Mesenchymal stem cell (in vitro differentiated cells and primary cell): ENCODE measurements at regions not wholly inside any gene's neighbourhood (a gene's known extent, or its start where the extent isn't known, plus 50 kb on each side); places are given as distances from the start of the nearest gene placed in this dataset.

Source experiments
- DNase-seq: peaks from one replicate; pipeline ENCODE4 v3.0.0-alpha.2; 2013
- H2AFZ ChIP-seq: one replicate; pipeline ENCODE4 v1.6.1; 2013; ENCODE audit warnings: low read depth, mild to moderate bottlenecking, control low read depth, inconsistent platforms, low read length, moderate library complexity
- H2AK5ac ChIP-seq: 2 replicates; pipeline ENCODE4 v1.6.1; 2013; ENCODE audit warnings: low read length, moderate library complexity, mild to moderate bottlenecking, inconsistent platforms; ENCODE audit not compliant: severe bottlenecking
- H2BK120ac ChIP-seq: one replicate; pipeline ENCODE4 v1.6.1; 2013; ENCODE audit warnings: low read depth, mild to moderate bottlenecking, inconsistent platforms, low read length, moderate library complexity
- H2BK12ac ChIP-seq, 2 experiments: one replicate each; pipeline ENCODE4 v1.6.1; 2013; ENCODE audit warnings: inconsistent platforms in 2 of 2, low read length in 2 of 2, mild to moderate bottlenecking in 2 of 2, moderate library complexity in 2 of 2, control low read depth in 1 of 2
- H2BK15ac ChIP-seq: one replicate; pipeline ENCODE4 v1.6.1; 2013; ENCODE audit warnings: mild to moderate bottlenecking, low read depth, inconsistent platforms; ENCODE audit not compliant: poor library complexity, severe bottlenecking
- H2BK5ac ChIP-seq: 2 replicates; pipeline ENCODE4 v1.6.1; 2013; ENCODE audit warnings: low read depth, mild to moderate bottlenecking, low read length, control low read depth, inconsistent platforms; ENCODE audit not compliant: poor library complexity, severe bottlenecking
- H3K14ac ChIP-seq, 2 experiments: one replicate each; pipeline ENCODE4 v1.6.1; 2013; ENCODE audit warnings: inconsistent platforms in 2 of 2, low read length in 2 of 2, control low read depth in 1 of 2, mild to moderate bottlenecking in 1 of 2, moderate library complexity in 1 of 2
- H3K18ac ChIP-seq, 2 experiments: one replicate each; pipeline ENCODE4 v1.6.1; 2013; ENCODE audit warnings: inconsistent platforms in 2 of 2, low read length in 2 of 2, control low read depth in 1 of 2, low read depth in 1 of 2, mild to moderate bottlenecking in 1 of 2
- H3K23ac ChIP-seq, 2 experiments: one replicate each; pipeline ENCODE4 v1.6.1; 2013; ENCODE audit warnings: inconsistent platforms in 2 of 2, low read length in 2 of 2, mild to moderate bottlenecking in 2 of 2, moderate library complexity in 2 of 2, control low read depth in 1 of 2
- H3K27ac ChIP-seq: 2 replicates; pipeline ENCODE4 v1.5.1; 2013; ENCODE audit warnings: mild to moderate bottlenecking, moderate library complexity, low read length, control low read depth, inconsistent platforms; ENCODE audit not compliant: poor library complexity, severe bottlenecking
- H3K27me3 ChIP-seq, 2 experiments: 2 replicates each; pipeline versions ENCODE4 v1.6.1 to v1.7.0; 2013; ENCODE audit warnings: low read length in 2 of 2, mild to moderate bottlenecking in 2 of 2, moderate library complexity in 2 of 2, control low read depth in 1 of 2, inconsistent platforms in 1 of 2; ENCODE audit not compliant: control insufficient read depth in 1 of 2, insufficient read depth in 1 of 2
- H3K36me3 ChIP-seq, 2 experiments: 2 replicates each; pipeline versions ENCODE4 v1.6.1 to v1.7.0; 2013; ENCODE audit warnings: low read length in 2 of 2, control low read depth in 1 of 2, inconsistent platforms in 1 of 2, low read depth in 1 of 2, mild to moderate bottlenecking in 1 of 2; ENCODE audit not compliant: insufficient read depth in 2 of 2, control insufficient read depth in 1 of 2
- H3K4ac ChIP-seq, 2 experiments: one replicate each; pipeline ENCODE4 v1.6.1; 2013; ENCODE audit warnings: inconsistent platforms in 2 of 2, low read length in 2 of 2, mild to moderate bottlenecking in 2 of 2, moderate library complexity in 2 of 2, control low read depth in 1 of 2, low read depth in 1 of 2
- H3K4me1 ChIP-seq: 2 replicates; pipeline ENCODE4 v1.6.1; 2013; ENCODE audit warnings: low read depth, low read length, control low read depth; ENCODE audit not compliant: control insufficient read depth, insufficient read depth
- H3K4me2 ChIP-seq: 2 replicates; pipeline ENCODE4 v1.6.1; 2013; ENCODE audit warnings: low read length, mild to moderate bottlenecking, inconsistent platforms; ENCODE audit not compliant: poor library complexity, severe bottlenecking
- H3K4me3 ChIP-seq, 2 experiments: 2 replicates each; pipeline versions ENCODE4 v1.5.1 to v1.7.0; 2013; ENCODE audit warnings: low read length in 2 of 2, mild to moderate bottlenecking in 2 of 2, control low read depth in 1 of 2, low read depth in 1 of 2; ENCODE audit not compliant: insufficient read depth in 1 of 2
- H3K79me1 ChIP-seq: replicated peaks from 2 replicates; pipeline ENCODE4 v1.6.1; 2013; ENCODE audit warnings: mild to moderate bottlenecking, control low read depth, low read length, inconsistent platforms; ENCODE audit not compliant: poor library complexity, severe bottlenecking
- H3K9ac ChIP-seq: 2 replicates; pipeline ENCODE4 v1.7.0; 2013; ENCODE audit warnings: mild to moderate bottlenecking, low read length, moderate library complexity
- H3K9me3 ChIP-seq: 2 replicates; pipeline ENCODE4 v1.7.0; 2013; ENCODE audit warnings: mild to moderate bottlenecking, low read length; ENCODE audit not compliant: control insufficient read depth
- H4K8ac ChIP-seq: one replicate; pipeline ENCODE4 v1.6.1; 2013; ENCODE audit warnings: inconsistent platforms, mild to moderate bottlenecking, low read length, moderate library complexity
- H4K91ac ChIP-seq: one replicate; pipeline ENCODE4 v1.6.1; 2013; ENCODE audit warnings: mild to moderate bottlenecking, low read length, inconsistent platforms
- WGBS: methylation state at CpG from one replicate; pipeline ENCODE4 v1.1.7; 2013; ENCODE audit warnings: mixed read lengths; 5-methylcytosine and 5-hydroxymethylcytosine counted together

DNA sequence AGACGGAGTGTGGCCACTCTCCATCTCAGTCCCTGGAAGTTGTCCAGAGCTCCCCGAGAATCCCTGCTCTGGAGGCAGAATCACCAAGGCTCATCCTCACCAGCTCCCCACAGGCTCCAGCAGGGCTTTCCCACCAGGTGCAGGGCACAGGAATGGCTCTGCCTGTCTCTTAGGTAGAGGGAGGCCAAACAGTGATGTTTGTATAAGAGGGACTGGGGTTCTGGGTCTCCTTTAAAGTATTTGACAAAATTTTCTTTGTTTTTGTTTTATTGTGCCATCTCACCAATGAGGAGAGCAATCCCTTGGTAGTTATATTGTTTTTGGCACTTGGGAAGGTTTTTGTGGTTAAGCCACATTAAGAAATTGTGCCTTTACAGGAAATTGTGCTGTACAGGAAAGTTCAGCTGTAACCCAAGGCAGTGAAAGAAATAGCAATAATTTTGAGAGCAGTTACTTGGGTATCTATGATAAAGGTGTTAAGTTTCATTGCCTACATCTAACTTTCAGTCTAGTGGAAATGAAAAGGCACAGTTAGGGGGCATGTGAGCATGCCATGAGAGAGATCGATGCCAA, 219.3 kb upstream of the PRSS58 start:
- Histone ChIP-seq H3K9ac (no peak overlapping the region), H2BK15ac (no peak overlapping the region)
- 77% methylated on average over 3 of the region's 3 CpGs for WGBS

DNA sequence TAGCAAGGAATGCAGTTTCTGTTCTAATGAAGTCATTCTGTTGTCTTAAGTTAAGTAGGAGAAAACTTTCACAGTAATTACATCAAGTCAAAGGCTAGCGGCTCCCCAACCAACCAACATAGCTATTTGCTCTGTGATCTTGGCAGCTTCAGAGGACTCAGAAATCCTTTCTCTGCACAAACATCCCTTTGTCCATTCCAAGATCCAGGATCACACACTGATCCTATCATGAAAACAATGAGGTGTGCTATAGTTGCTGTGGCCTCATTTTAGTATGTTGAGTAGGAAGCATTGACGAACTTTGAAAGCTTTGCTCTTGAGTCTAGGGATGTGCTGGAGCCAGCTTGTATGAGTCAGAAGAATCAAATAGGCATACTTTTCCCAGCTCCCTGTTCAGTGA, 218.2 kb upstream of the PRSS58 start:
- H3K4me2 ChIP-seq: no peak overlapping the region
- peaks cover 2% of the 10 kb centered on the region for H3K4me1 ChIP-seq
- no peak overlapping the region for H2BK12ac ChIP-seq
- no peak for DNase-seq
- no peaks in the 10 kb centered on the region for H3K27me3 ChIP-seq
- H2AFZ ChIP-seq: no peak overlapping the region
- no peak overlapping the region for H3K9ac ChIP-seq
- H3K14ac ChIP-seq: no peak overlapping the region
- no peak overlapping the region for H3K23ac ChIP-seq
- H2AK5ac ChIP-seq: no peak overlapping the region
- 83% methylated on average over 2 of the region's 2 CpGs for WGBS
- no peak overlapping the region for H2BK120ac ChIP-seq
- H2BK5ac ChIP-seq: no peak overlapping the region
- no peak overlapping the region for H3K4ac ChIP-seq
- no peaks in the 10 kb centered on the region for H3K9me3 ChIP-seq
- no peak overlapping the region for H4K8ac ChIP-seq
- no peak overlapping the region for H3K4me3 ChIP-seq
- H3K36me3 ChIP-seq: no peaks in the 10 kb centered on the region
- no peak overlapping the region for H4K91ac ChIP-seq
- H3K79me1 ChIP-seq: no peaks in the 10 kb centered on the region
- no peak overlapping the region for H2BK15ac ChIP-seq
- no peak overlapping the region for H3K27ac ChIP-seq
- H3K18ac ChIP-seq: no peak overlapping the region

More for the DNA sequence above, 219.3 kb upstream of the PRSS58 start:
- Histone ChIP-seq H2BK5ac (no peak overlapping the region), H3K27ac (no peak overlapping the region), H2BK120ac (no peak overlapping the region), H2AFZ (no peak overlapping the region), H3K36me3 (no peaks in the 10 kb centered on the region), H2BK12ac (no peak overlapping the region), H3K18ac (no peak overlapping the region), H3K14ac (no peak overlapping the region), H3K4me1 (peaks cover 2% of the 10 kb centered on the region), H2AK5ac (no peak overlapping the region), H3K9me3 (no peaks in the 10 kb centered on the region), H3K27me3 (no peaks in the 10 kb centered on the region), H4K91ac (no peak overlapping the region), H4K8ac (no peak overlapping the region), H3K4me2 (no peak overlapping the region), H3K4me3 (no peak overlapping the region), H3K23ac (no peak overlapping the region), H3K79me1 (no peaks in the 10 kb centered on the region), H3K4ac (no peak overlapping the region)
- no peak for DNase-seq

DNA sequence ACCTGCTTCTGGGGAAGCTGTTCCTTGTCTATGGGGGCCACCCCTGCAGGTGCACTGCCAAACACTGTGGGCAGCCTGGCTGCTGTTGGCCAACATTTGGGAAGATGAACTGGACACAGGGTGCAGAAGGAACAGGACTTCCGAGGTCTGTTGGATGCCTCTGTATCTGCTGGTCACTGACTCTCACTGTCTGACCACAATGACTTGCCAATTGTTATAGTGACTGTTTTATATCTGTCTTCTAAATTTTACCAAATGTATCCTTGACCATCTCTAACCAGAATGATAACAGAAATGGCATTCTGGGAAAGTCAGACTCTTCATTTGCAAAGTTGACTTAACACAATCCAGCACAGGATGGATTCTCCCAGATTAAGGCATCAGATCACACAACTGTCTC, 214.0 kb upstream of the PRSS58 start:
- Histone ChIP-seq H3K79me1 (no peaks in the 10 kb centered on the region), H4K91ac (no peak overlapping the region), H3K4me3 (no peak overlapping the region), H2BK15ac (no peak overlapping the region), H3K9ac (no peak overlapping the region), H3K23ac (peak overlapping the region in 1 of 2 experiments; percentile 1), H3K4ac (no peak overlapping the region), H2BK120ac (no peak overlapping the region), H3K27me3 (no peaks in the 10 kb centered on the region), H3K27ac (no peak overlapping the region), H3K9me3 (no peaks in the 10 kb centered on the region), H3K18ac (no peak overlapping the region), H3K4me2 (no peak overlapping the region), H2BK5ac (no peak overlapping the region), H2AK5ac (no peak overlapping the region), H3K36me3 (no peaks in the 10 kb centered on the region), H2AFZ (no peak overlapping the region), H3K14ac (no peak overlapping the region), H2BK12ac (no peak overlapping the region), H4K8ac (no peak overlapping the region), H3K4me1 (no peaks in the 10 kb centered on the region)
- WGBS: 0% methylated on average over 1 of the region's 1 CpG
- DNase-seq: no peak

DNA sequence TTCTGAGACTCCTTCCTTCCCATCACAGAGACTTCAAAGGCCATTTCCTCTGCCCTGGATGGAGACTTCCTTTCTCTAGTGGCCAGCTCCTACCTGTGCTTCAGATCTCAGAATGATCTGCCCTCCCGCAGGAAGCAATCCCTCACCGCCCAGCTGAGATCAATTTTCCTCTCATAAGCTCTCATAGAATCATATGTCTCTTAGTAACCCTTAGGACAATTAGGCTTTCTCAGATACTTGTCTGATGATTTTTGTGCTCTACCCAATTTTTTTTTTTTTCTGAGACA, 212.6 kb upstream of the PRSS58 start:
- Histone ChIP-seq H4K8ac (no peak overlapping the region), H2BK5ac (no peak overlapping the region), H3K9ac (no peak overlapping the region), H3K4me3 (no peak overlapping the region), H2AFZ (no peak overlapping the region), H2AK5ac (no peak overlapping the region), H3K23ac (no peak overlapping the region), H3K79me1 (no peaks in the 10 kb centered on the region), H3K4me2 (no peak overlapping the region), H2BK15ac (no peak overlapping the region), H2BK120ac (no peak overlapping the region), H3K36me3 (no peaks in the 10 kb centered on the region), H2BK12ac (no peak overlapping the region), H3K27me3 (no peaks in the 10 kb centered on the region), H3K27ac (no peak overlapping the region), H3K4ac (no peak overlapping the region), H3K14ac (no peak overlapping the region), H4K91ac (peak overlapping the region; percentile 28), H3K9me3 (no peaks in the 10 kb centered on the region), H3K18ac (no peak overlapping the region), H3K4me1 (no peaks in the 10 kb centered on the region)
- DNase-seq: no peak
- 94% methylated on average over 2 of the region's 2 CpGs for WGBS
